ENCODE measurements at regions not wholly inside any gene's neighbourhood (a gene's known extent, or its start where the extent isn't known, plus 50 kb on each side); places are given as distances from the start of the nearest gene placed in this dataset.

- Histone ChIP-seq H3K4me3 (ENCODE audit: control insufficient read depth in 1 of 2, extremely low read depth in 1 of 2, low read length in 1 of 2) (no peak overlapping the region), H3K27me3 (replicated peaks in 1 of 2; ENCODE audit: control insufficient read depth in 2 of 2, extremely low read depth in 1 of 2, insufficient read depth in 2 of 2, low read length in 1 of 2) (peaks cover 0 to 29% of the 10 kb centered on the region in 2 experiments), H3K9me3 (no peaks in the 10 kb centered on the region), H3K4me1 (ENCODE audit: control insufficient read depth in 1 of 2, extremely low read depth in 1 of 2, insufficient read depth in 2 of 2, low read length in 2 of 2) (peaks cover 3 to 9% of the 10 kb centered on the region in 2 experiments), H3K36me3 (ENCODE audit: control insufficient read depth in 2 of 2, extremely low read depth in 1 of 2, insufficient read depth in 1 of 2, low read length in 1 of 2) (no peaks in the 10 kb centered on the region), H3K27ac (ENCODE audit: low read length) (no peak overlapping the region)
- ATAC-seq (replicated peaks in 1 of 4) (no peak), DNase-seq (no peak)
- peaks cover 10 to 12% of the 10 kb centered on the region in 2 donors for H3K27me3 Mint-ChIP-seq
- H3K9me3 Mint-ChIP-seq: no peaks in the 10 kb centered on the region
- H3K4me1 Mint-ChIP-seq: peaks cover 9 to 12% (median 10%) of the 10 kb centered on the region in 3 donors
- no peak overlapping the region for H3K4me3 Mint-ChIP-seq
- ChIA-PET POLR2A (no interaction called here), CTCF (interaction anchor here in 1 of 2 donors (0.6 to 0.7 kb wide), 2 partner anchors 22 to 700 kb away, joined by 4 read pairs; no protein-coding TSS in a partner anchor)
- WGBS (ENCODE audit: insufficient coverage): 84% methylated on average over 3 of the region's 14 CpGs
- no peak overlapping the region for H3K27ac Mint-ChIP-seq
- H3K36me3 Mint-ChIP-seq: no peaks in the 10 kb centered on the region
Measured at GRCh38 chr10:78747401-78748234, 321.1 kb upstream of the ZMIZ1 start.

DNA sequence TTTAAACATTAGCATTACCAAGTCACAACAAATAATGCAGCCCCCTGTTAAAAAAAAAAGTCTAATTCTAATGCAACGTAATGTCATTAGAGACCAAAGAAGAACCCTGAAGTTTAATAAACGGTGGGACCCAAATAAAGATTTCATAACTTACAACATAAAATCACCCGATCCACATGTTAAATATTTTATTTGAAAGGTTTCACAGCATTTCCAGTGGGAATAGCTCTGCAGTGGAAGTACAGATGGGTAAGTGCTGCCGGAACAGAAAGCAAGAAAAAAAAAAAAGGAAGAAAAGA, 320.6 kb upstream of the ZMIZ1 start:
- no peaks in the 10 kb centered on the region for H3K36me3 ChIP-seq (ENCODE audit: control insufficient read depth in 2 of 2, extremely low read depth in 1 of 2, insufficient read depth in 1 of 2, low read length in 1 of 2)
- no peaks in the 10 kb centered on the region for H3K9me3 ChIP-seq
- H3K27ac Mint-ChIP-seq: no peak overlapping the region
- ATAC-seq (replicated peaks in 1 of 4) (no peak), DNase-seq (no peak)
- H3K36me3 Mint-ChIP-seq: no peaks in the 10 kb centered on the region
- H3K27me3 ChIP-seq (replicated peaks in 1 of 2; ENCODE audit: control insufficient read depth in 2 of 2, extremely low read depth in 1 of 2, insufficient read depth in 2 of 2, low read length in 1 of 2): peaks cover 0 to 31% of the 10 kb centered on the region in 2 experiments
- WGBS (ENCODE audit: insufficient coverage): 100% methylated on average over 1 of the region's 4 CpGs
- no peak overlapping the region for H3K4me3 ChIP-seq (ENCODE audit: control insufficient read depth in 1 of 2, extremely low read depth in 1 of 2, low read length in 1 of 2)
- peaks cover 4 to 6% (median 4%) of the 10 kb centered on the region in 3 donors for H3K4me1 Mint-ChIP-seq
- H3K27me3 Mint-ChIP-seq: peaks cover 13 to 14% of the 10 kb centered on the region in 2 donors
- H3K4me1 ChIP-seq (ENCODE audit: control insufficient read depth in 1 of 2, extremely low read depth in 1 of 2, insufficient read depth in 2 of 2, low read length in 2 of 2): peaks cover 0 to 3% of the 10 kb centered on the region in 2 experiments
- no peaks in the 10 kb centered on the region for H3K9me3 Mint-ChIP-seq
- H3K4me3 Mint-ChIP-seq: no peak overlapping the region
- H3K27ac ChIP-seq (ENCODE audit: low read length): no peak overlapping the region
- CTCF ChIA-PET: interaction anchor here in 1 of 2 donors (0.6 to 0.7 kb wide), 2 partner anchors 23 to 701 kb away, joined by 4 read pairs; no protein-coding TSS in a partner anchor
- POLR2A ChIA-PET: no interaction called here

DNA sequence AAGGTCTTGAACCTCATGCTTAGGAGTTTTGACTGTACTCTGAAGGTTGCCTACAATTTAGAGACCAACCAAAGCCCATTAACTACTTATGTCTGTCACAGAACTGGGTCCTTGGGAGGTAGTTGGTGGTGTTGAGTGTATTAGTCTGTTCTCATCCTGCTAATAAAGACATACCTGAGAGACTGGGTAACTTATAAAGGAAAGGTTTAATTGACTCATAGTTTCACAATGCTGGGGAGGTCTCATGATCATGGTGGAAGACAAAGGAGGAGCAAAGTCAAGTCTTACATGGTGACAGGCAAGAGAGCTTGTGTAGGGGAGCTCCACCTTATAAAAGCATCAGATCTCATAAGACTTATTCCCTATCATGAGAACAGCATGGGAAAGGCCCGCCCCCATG, 319.6 kb upstream of the ZMIZ1 start:
- no peaks in the 10 kb centered on the region for H3K9me3 Mint-ChIP-seq
- H3K4me1 Mint-ChIP-seq: no peaks in the 10 kb centered on the region
- Histone ChIP-seq H3K4me3 (ENCODE audit: control insufficient read depth in 1 of 2, extremely low read depth in 1 of 2, low read length in 1 of 2) (no peak overlapping the region), H3K4me1 (ENCODE audit: control insufficient read depth in 1 of 2, extremely low read depth in 1 of 2, insufficient read depth in 2 of 2, low read length in 2 of 2) (no peaks in the 10 kb centered on the region), H3K36me3 (ENCODE audit: control insufficient read depth in 2 of 2, extremely low read depth in 1 of 2, insufficient read depth in 1 of 2, low read length in 1 of 2) (no peaks in the 10 kb centered on the region), H3K27me3 (replicated peaks in 1 of 2; ENCODE audit: control insufficient read depth in 2 of 2, extremely low read depth in 1 of 2, insufficient read depth in 2 of 2, low read length in 1 of 2) (peaks cover 0 to 34% of the 10 kb centered on the region in 2 experiments), H3K27ac (ENCODE audit: low read length) (no peak overlapping the region), H3K9me3 (no peaks in the 10 kb centered on the region)
- H3K27me3 Mint-ChIP-seq: peaks cover 21 to 23% of the 10 kb centered on the region in 2 donors
- no peak overlapping the region for H3K4me3 Mint-ChIP-seq
- CTCF ChIA-PET: no interaction called here
- WGBS (ENCODE audit: insufficient coverage): no CpG with 5 or more reads among the region's 1 CpG
- no peak for DNase-seq
- H3K36me3 Mint-ChIP-seq: no peaks in the 10 kb centered on the region
- H3K27ac Mint-ChIP-seq: no peak overlapping the region
- ATAC-seq (replicated peaks in 1 of 4): no peak
- POLR2A ChIA-PET: interaction anchor here in 1 of 2 donors (0.6 kb wide), 1 partner anchor 1652 kb away, joined by 3 read pairs; no protein-coding TSS in a partner anchor

GRCh38 chr10:78749898-78750297, 318.9 kb upstream of the ZMIZ1 start:
- Mint-ChIP-seq H3K4me1 (no peaks in the 10 kb centered on the region), H3K27ac (no peak overlapping the region), H3K4me3 (no peak overlapping the region), H3K9me3 (no peaks in the 10 kb centered on the region), H3K27me3 (peaks cover 23 to 25% of the 10 kb centered on the region in 2 donors), H3K36me3 (no peaks in the 10 kb centered on the region)
- DNase-seq: no peak
- POLR2A ChIA-PET: interaction anchor here in 1 of 2 donors (0.6 kb wide), 1 partner anchor 1652 kb away, joined by 3 read pairs; no protein-coding TSS in a partner anchor
- no peaks in the 10 kb centered on the region for H3K9me3 ChIP-seq
- WGBS (ENCODE audit: insufficient coverage): no CpG with 5 or more reads among the region's 1 CpG
- ATAC-seq (replicated peaks in 1 of 4): no peak
- H3K4me1 ChIP-seq (ENCODE audit: control insufficient read depth in 1 of 2, extremely low read depth in 1 of 2, insufficient read depth in 2 of 2, low read length in 2 of 2): no peaks in the 10 kb centered on the region
- CTCF ChIA-PET: no interaction called here
- no peak overlapping the region for H3K4me3 ChIP-seq (ENCODE audit: control insufficient read depth in 1 of 2, extremely low read depth in 1 of 2, low read length in 1 of 2)
- no peak overlapping the region for H3K27ac ChIP-seq (ENCODE audit: low read length)
- peaks cover 0 to 30% of the 10 kb centered on the region in 2 experiments for H3K27me3 ChIP-seq (replicated peaks in 1 of 2; ENCODE audit: control insufficient read depth in 2 of 2, extremely low read depth in 1 of 2, insufficient read depth in 2 of 2, low read length in 1 of 2)
- no peaks in the 10 kb centered on the region for H3K36me3 ChIP-seq (ENCODE audit: control insufficient read depth in 2 of 2, extremely low read depth in 1 of 2, insufficient read depth in 1 of 2, low read length in 1 of 2)

DNA sequence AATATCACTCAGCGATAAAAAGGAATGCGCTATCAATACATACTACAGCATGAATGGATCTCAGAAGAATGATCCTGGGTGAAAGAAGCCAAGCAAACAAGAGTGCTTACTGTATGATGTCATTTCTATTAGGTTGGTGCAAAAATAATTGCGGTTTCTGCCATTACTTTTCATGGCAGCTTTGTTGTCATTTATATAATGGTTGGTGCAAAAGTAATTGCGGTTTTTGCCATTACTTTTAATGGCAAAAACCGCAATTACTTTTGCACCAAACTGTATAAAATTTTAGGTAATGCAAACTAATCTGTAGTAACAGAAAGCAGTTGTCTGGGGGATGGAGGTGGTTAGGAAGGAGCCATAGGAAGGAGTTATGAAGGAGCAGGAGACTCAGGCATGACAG, 318.3 kb upstream of the ZMIZ1 start:
- Histone ChIP-seq H3K36me3 (ENCODE audit: control insufficient read depth in 2 of 2, extremely low read depth in 1 of 2, insufficient read depth in 1 of 2, low read length in 1 of 2) (no peaks in the 10 kb centered on the region), H3K4me3 (ENCODE audit: control insufficient read depth in 1 of 2, extremely low read depth in 1 of 2, low read length in 1 of 2) (no peak overlapping the region), H3K27ac (ENCODE audit: low read length) (no peak overlapping the region), H3K9me3 (no peaks in the 10 kb centered on the region), H3K4me1 (ENCODE audit: control insufficient read depth in 1 of 2, extremely low read depth in 1 of 2, insufficient read depth in 2 of 2, low read length in 2 of 2) (no peaks in the 10 kb centered on the region), H3K27me3 (replicated peaks in 1 of 2; ENCODE audit: control insufficient read depth in 2 of 2, extremely low read depth in 1 of 2, insufficient read depth in 2 of 2, low read length in 1 of 2) (peaks cover 0 to 31% of the 10 kb centered on the region in 2 experiments)
- Mint-ChIP-seq H3K9me3 (no peaks in the 10 kb centered on the region), H3K36me3 (no peaks in the 10 kb centered on the region), H3K27me3 (peaks cover 25 to 27% of the 10 kb centered on the region in 2 donors), H3K4me1 (no peaks in the 10 kb centered on the region), H3K27ac (no peak overlapping the region), H3K4me3 (no peak overlapping the region)
- ATAC-seq (replicated peaks in 1 of 4) (no peak), DNase-seq (no peak)
- ChIA-PET CTCF (no interaction called here), POLR2A (no interaction called here)
- no CpG with 5 or more reads among the region's 5 CpGs for WGBS (ENCODE audit: insufficient coverage)

- CTCF ChIA-PET: no interaction called here
- no peak overlapping the region for H3K27ac Mint-ChIP-seq
- H3K36me3 Mint-ChIP-seq: no peaks in the 10 kb centered on the region
- peaks cover 25 to 31% of the 10 kb centered on the region in 2 donors for H3K27me3 Mint-ChIP-seq
- Histone ChIP-seq H3K4me1 (ENCODE audit: control insufficient read depth in 1 of 2, extremely low read depth in 1 of 2, insufficient read depth in 2 of 2, low read length in 2 of 2) (no peaks in the 10 kb centered on the region), H3K27me3 (replicated peaks in 1 of 2; ENCODE audit: control insufficient read depth in 2 of 2, extremely low read depth in 1 of 2, insufficient read depth in 2 of 2, low read length in 1 of 2) (peaks cover 0 to 34% of the 10 kb centered on the region in 2 experiments), H3K27ac (ENCODE audit: low read length) (no peak overlapping the region), H3K4me3 (ENCODE audit: control insufficient read depth in 1 of 2, extremely low read depth in 1 of 2, low read length in 1 of 2) (no peak overlapping the region), H3K36me3 (ENCODE audit: control insufficient read depth in 2 of 2, extremely low read depth in 1 of 2, insufficient read depth in 1 of 2, low read length in 1 of 2) (no peaks in the 10 kb centered on the region), H3K9me3 (no peaks in the 10 kb centered on the region)
- H3K4me1 Mint-ChIP-seq: no peaks in the 10 kb centered on the region
- 84% methylated on average over 9 of the region's 9 CpGs for WGBS (ENCODE audit: insufficient coverage)
- H3K9me3 Mint-ChIP-seq: no peaks in the 10 kb centered on the region
- no peak for DNase-seq
- POLR2A ChIA-PET: no interaction called here
- ATAC-seq (replicated peaks in 1 of 4): no peak
- no peak overlapping the region for H3K4me3 Mint-ChIP-seq
Measured at GRCh38 chr10:78751716-78752115, 317.1 kb upstream of the ZMIZ1 start.

Data from T-cell (primary cell).